ENCODE measurements at regions not wholly inside any gene's neighbourhood (a gene's known extent, or its start where the extent isn't known, plus 50 kb on each side); places are given as distances from the start of the nearest gene placed in this dataset.

- DNase-seq, result no peak
Observed at GRCh38 chr2:149841396-149841795, 253.8 kb upstream of the MMADHC start.

GRCh38 chr2:149832324-149832723 is 244.7 kb upstream of the MMADHC start:
- no peak for DNase-seq

DNA sequence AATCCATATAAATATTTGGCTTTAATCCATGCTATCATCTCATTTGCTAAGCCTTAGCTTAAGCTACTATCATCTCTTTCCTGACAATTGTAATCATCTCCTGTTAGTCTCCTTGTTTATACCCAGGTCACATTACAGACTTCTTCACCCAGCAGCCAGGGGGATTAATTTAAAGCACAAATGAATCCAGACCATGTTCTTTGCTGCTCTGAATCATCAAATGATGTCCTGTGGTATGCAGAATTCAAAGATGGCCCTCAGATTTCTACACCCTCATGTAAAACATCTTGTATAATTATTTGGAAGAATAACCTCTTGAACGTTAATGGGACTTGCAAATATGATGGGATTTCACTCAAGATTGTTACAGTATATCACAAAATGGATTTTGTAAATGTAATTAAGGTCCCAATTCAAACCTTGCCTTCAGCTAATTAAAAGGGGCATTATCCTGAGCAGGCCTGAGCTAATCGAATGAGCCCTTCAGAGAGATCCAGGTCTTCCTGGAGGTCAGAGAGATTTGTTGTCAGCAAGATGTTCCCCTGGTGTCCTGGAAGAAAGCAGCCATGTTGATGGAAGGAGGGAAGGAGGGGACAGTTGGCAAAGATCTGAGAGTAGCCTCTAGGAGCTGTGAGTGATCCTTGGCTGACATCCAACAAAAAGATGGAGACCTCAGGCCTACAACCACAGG is 241.1 kb upstream of the MMADHC start:
- DNase-seq, result no peak

GRCh38 chr2:149827585-149828126 is 240.1 kb upstream of the MMADHC start:
- no peak for DNase-seq

GRCh38 chr2:149826471-149827125 is 239.0 kb upstream of the MMADHC start:
- DNase-seq, result no peak

DNA sequence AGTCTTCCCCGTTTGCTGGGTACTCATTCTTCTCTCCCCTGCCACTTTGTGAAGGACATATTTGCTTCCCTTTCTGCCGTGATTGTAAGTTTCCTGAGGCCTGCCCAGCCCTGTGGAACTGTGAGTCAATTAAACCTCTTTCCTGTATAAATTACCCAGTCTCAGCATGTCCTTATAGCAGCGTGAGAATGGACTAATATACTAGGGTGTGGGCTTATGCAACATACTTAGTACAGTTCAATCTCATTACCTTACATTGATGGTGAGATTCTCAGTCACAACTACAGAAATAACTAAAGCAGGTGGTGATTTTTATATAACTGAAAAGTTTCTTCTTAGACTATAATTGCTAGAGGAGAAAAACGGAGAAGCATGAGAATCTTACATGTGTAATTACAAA is 237.9 kb upstream of the MMADHC start:
- DNase-seq, result no peak

- DNase-seq, result no peak
Observed at GRCh38 chr2:149824136-149824535, 236.6 kb upstream of the MMADHC start.

DNA sequence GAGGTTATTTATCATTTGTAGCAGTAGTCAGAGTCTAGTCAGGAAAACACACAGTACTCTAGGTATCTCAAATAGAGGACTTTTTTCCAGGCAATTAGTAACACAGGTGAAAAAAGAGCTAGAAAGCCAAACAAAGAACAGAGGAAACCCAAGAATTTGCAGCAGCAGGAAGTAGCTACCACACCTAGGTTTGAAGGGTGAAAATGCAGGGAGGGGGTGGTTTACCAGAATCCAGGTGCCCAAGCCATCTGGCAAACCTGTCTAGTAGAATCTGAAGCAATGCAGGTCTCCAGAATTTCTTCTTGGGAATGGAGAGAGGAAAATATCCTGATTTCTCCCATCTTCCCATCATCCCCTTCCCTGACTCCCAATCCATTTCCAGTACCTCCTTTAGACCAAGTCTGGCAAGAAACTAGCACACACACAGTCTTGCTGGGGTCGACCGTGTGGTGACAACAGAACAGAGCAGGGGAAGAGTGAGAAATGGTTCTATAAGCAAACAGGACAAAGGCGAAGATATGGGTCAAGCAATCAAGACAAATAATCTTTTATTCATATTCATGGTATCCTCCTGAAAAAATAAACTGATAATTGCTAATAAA is 231.9 kb upstream of the MMADHC start:
- no peak for DNase-seq

DNA sequence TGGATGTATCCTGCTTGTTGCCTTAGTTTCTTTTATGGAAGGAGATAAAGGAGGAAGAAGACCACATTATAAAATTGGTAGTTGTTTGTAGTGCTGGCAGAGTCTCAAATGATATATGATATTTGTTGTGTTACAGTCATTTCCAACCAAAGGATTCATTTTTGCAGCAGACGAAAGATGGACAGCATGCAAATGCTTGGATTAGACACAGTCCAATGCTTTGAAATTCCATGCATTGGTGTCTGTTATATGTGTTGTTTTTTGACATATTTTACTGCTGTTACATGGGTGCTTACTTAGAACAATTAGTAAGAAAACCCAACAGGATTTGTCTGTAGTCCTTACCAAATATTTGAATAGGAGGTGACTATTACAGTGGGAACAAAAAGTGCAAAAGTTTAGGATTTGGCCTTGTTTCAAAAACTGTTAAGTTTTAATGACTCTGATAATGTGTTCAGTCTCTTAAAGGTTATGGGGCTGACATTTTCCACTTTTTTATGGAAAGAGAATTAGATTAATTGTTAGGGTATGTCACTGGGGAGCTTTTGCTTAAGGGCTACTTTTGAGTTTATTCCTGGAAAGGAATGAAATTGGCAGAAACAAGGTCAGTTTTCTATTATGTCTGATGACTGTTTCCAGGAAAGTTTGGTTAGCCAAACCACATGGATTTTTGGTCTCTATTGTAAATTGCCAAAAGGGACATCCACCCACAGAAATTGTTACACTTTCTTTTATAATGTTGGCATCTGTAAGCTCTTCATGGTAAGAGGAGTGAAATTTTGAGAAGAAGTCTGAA is 229.4 kb upstream of the MMADHC start:
- DNase-seq, result no peak

GRCh38 chr2:149815941-149816340 is 228.4 kb upstream of the MMADHC start:
- DNase-seq, result no peak

- DNase-seq, result no peak
Observed at GRCh38 chr2:149814901-149815300, 227.3 kb upstream of the MMADHC start.

DNA sequence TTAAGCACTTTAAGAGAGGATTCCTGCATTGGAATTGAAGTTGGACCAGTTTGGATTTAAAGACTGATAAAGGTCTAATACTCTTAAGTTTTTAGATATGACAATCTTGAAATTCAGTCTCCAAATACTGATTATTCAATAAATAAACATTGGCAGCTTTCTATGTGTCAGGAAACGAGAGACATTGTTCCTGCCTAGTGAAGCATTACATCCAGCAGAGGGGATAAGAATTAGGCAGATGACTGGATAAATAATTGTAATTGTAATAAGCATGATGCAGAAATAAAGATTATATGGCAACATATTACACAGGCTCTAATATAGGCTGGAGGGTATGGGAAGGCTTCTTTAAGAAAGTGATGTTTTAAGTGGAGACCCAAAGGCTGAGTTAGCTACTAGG is 226.5 kb upstream of the MMADHC start:
- DNase-seq, result no peak

- DNase-seq, result no peak
Observed at GRCh38 chr2:149808556-149808955, 221.0 kb upstream of the MMADHC start.

DNA sequence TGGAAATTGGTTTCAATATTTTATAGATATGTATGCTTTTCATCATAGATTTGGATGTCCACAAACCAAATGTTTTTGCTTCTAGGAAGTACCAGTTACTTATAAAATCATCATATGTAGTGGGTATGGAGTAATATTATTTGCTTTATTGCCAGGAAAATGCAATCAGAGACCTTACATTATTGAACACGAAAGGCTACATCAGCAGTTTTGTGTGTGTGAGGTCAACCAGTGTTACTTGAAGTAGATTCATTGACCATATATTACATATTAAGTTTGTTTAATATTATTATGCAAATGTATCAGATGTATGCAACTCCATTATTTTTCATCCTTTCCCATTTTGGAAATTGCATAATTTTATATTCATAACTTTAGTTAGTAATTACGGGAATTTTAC is 219.1 kb upstream of the MMADHC start:
- no peak for DNase-seq

- DNase-seq, result no peak
Observed at GRCh38 chr2:149800624-149801542, 213.3 kb upstream of the MMADHC start.

DNA sequence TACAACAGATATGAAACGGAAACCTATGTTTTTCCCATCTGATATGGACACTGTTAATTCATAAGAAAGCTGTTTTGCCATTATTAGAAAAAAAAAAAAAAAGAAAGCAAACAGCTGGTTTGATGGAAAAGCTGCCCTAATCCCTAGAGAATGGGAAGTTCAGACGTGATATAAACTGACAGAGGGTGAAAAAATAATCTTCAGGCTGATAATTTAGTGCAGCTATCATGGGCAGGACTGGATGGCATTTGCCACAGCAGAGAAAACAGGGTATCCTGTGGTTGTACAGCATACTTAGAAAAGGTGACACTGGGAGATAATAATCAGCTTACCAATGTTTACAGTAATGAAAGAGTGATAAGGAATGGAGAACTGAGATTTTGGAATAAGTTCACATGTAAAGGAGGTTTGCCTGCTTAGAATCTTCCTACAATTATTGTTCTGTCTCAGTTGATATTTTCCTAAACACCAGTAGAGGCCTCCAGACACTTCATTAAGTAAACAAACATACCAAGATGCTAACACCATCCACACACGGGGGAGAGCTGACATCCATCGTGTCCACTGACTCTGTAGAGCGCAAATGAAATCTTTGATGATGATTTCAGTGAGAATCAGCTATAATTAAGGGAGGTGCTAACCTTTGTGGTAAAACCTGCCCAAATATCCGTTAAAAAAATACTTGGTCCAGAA is 211.6 kb upstream of the MMADHC start:
- peak in 1 of 2 donors; percentile 42 for DNase-seq

- DNase-seq, result no peak
Observed at GRCh38 chr2:149797030-149797429, 209.5 kb upstream of the MMADHC start.

DNA sequence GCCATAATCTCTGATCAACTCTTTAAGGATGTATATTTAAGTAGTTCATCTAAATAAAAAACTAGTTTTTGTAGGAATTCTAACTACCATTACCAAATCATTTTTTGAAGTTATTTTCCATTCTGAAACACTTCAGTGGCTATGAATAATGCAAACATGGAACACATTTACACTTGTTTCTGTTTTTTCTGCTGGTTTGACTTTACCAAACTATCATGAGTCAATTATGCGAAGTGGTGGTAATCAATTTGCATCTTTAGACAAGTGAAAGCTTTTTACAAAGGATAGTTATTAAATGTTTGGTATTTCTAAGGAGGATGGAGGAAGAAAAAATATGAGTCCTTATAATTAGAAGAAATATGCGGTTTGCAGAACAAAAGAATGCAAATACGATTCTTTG is 202.0 kb upstream of the MMADHC start:
- no peak for DNase-seq

GRCh38 chr2:149787206-149787605 is 199.6 kb upstream of the MMADHC start:
- DNase-seq, result no peak

DNA sequence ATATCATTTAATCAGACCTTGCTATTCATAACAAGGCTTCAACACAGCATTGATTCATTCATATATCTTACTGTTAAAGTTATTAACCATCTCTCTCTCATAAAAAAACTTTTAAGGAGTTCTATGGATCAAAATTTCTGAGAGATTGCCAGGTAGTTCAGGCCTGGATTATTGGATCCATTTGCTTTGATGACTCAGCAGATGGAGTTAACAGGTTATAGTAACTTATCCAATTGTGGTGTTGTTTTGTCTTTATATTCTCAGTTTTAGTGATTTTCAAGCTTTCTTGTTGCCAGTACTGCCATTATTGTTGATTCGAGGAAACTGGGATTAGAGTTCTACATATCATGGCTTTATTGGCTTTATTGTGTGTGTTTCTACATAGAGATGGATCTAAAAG is 195.7 kb upstream of the MMADHC start:
- DNase-seq, result no peak

- DNase-seq, result no peak
Observed at GRCh38 chr2:149782572-149782971, 195.0 kb upstream of the MMADHC start.
